Heart left ventricle (tissue), 16 donors: ENCODE measurements at regions not wholly inside any gene's neighbourhood (a gene's known extent, or its start where the extent isn't known, plus 50 kb on each side); places are given as distances from the start of the nearest gene placed in this dataset.

ENCODE experiments used
- ATAC-seq, 4 donors: fragments of 200-7000 bp; cut with Tn5 transposase; one replicate each; pipeline ENCODE4 v1.9.1; 2020 to 2022; ENCODE audit warnings: moderate library complexity in 4 of 4, mild to moderate bottlenecking in 3 of 4, moderate number of reproducible peaks in 1 of 4
- DNase-seq, 5 donors: peaks; one replicate each; pipeline ENCODE4 v3.0.0-alpha.2; 2020
- H3K27ac ChIP-seq, 12 donors: fragments of 200-600 bp; sonication (generic) in 4 of 12; one replicate each; pipeline versions ENCODE4 v1.5.0 to v1.8.0; 2016 to 2022; ENCODE audit warnings: mild to moderate bottlenecking in 2 of 12
- H3K27me3 ChIP-seq, 9 donors: fragments of 200-600 bp; sonication (generic) in 2 of 9; one replicate each; pipeline versions ENCODE4 v1.5.1 to v1.8.0; 2016 to 2022; ENCODE audit warnings: mild to moderate bottlenecking in 3 of 9
- H3K36me3 ChIP-seq, 9 donors: fragments of 200-600 bp; sonication (generic) in 2 of 9; one replicate each; pipeline versions ENCODE4 v1.5.0 to v1.8.0; 2018 to 2022; ENCODE audit warnings: mild to moderate bottlenecking in 2 of 9
- H3K4me1 ChIP-seq, 12 donors: fragments of 200-600 bp; sonication (generic) in 4 of 12; one replicate each; pipeline versions ENCODE4 v1.5.0 to v1.8.0; 2016 to 2022; ENCODE audit warnings: mild to moderate bottlenecking in 3 of 12
- H3K4me3 ChIP-seq, 12 donors: fragments of 200-600 bp; sonication (generic) in 4 of 12; one replicate each; pipeline versions ENCODE4 v1.5.0 to v1.8.0; 2017 to 2022; ENCODE audit warnings: mild to moderate bottlenecking in 9 of 12, moderate library complexity in 4 of 12
- H3K9me3 ChIP-seq, 12 donors: fragments of 200-600 bp; sonication (generic) in 4 of 12; one replicate each; pipeline versions ENCODE4 v1.5.0 to v1.8.0; 2016 to 2022; ENCODE audit warnings: mild to moderate bottlenecking in 1 of 12
- POLR2A ChIP-seq, 2 donors: fragments of 450-650 bp; IDR thresholded peaks; one replicate each; pipeline ENCODE4 v1.6.1; 2017; ENCODE audit warnings: antibody characterized with exemption in 2 of 2, mild to moderate bottlenecking in 2 of 2, moderate library complexity in 2 of 2
- WGBS, 4 donors: extraction: QIAGEN DNeasy Blood & Tissue Kit in 2 of 4; methylation state at CpG; one replicate each; pipeline versions ENCODE4 v1.1.5 to v1.1.7; 2013 to 2018; 5-methylcytosine and 5-hydroxymethylcytosine counted together
- intact Hi-C, 10 donors: fragments of 100-400 bp; cut with DNase I; formaldehyde crosslinking; loops; one replicate each; pipeline versions ENCODE4 v1.11.1 to v1.14.2; 2022
- TF ChIP-seq, protein P1 (sequence below), 12 donors: fragments of 200-600 bp; sonication (generic) in 4 of 12; IDR thresholded peaks; one replicate each; pipeline versions ENCODE4 v1.5.0 to v1.8.0; 2018 to 2022; ENCODE audit warnings: antibody characterized with exemption in 12 of 12, mild to moderate bottlenecking in 5 of 12
- donor health status: ischemic (EF 13 %, LVEDD 7.1; RV severe dilation, severe dysfunction).
- donor health status: healthy with polysubstance abuse.
- donor health status: DM: no; HTN: yes; CAD: no.
- donor health status: DM: no; HTN: no; CAD: no.
- donor health status: ischemic (EF 25% LVEDD 6.9; RV normal size, moderate dysfunction).
- donor health status: ischemic (EF 25% LVEDD 5.7; RV mildly dilated, moderate dysfunction).
- donor health status: healthy.
- donor health status: DM: yes; HTN: yes; CAD: no.
- donor health status: ischemic (EF 35%, LVEDD 5.7; RV mildly dilated, moderate dysfunction).
- donor health status: nonischemic (EF 11% LVEDD 7.7; RV severe dilation, severe dysfunction).
- donor health status: DM: yes; HTN: yes; CAD: no.
- donor health status: PGD.
- donor health status: ischemic (EF 29% LVEDD 5.4; RV normal size, mild dysfunction).
- donor health status: nonischemic (EF 23%, LVEDD 6.1; RV moderate dilation, normal function).

DNA sequence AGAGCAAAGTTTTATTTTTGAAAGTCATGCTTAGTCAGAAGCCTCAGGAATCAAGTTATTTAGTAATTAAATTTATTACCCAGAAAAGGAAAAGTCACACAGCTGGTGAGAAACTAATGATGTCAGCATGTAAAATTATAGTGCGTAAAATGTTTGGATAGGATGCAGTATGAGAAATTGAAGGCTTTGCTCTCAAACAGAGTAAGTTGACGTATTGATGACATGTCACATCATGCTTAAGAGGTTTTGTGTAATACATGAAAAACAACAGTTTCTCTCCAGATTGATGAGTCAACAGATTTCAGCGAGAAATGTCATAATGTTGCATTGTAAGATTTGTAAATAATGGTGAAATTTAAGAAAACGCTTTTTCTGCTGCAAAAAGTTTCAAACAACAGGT, 769.8 kb downstream of the METTL15 start:
- ATAC-seq (no peak), DNase-seq (no peak)
- Histone ChIP-seq H3K4me3 (no peak overlapping the region), H3K36me3 (no peaks in the 10 kb centered on the region), H3K27ac (no peak overlapping the region), H3K4me1 (no peaks in the 10 kb centered on the region), H3K27me3 (no peaks in the 10 kb centered on the region), H3K9me3 (peaks cover 0 to 7% (median 0%) of the 10 kb centered on the region in 12 donors)
- WGBS, 4 donors, result 75 to 80% (median 78%) methylated on average over 4 of the region's 4 CpGs
- TF ChIP-seq POLR2A (IDR thresholded peaks at IDR 0.05), result no peak
- TF ChIP-seq, protein P1, sequence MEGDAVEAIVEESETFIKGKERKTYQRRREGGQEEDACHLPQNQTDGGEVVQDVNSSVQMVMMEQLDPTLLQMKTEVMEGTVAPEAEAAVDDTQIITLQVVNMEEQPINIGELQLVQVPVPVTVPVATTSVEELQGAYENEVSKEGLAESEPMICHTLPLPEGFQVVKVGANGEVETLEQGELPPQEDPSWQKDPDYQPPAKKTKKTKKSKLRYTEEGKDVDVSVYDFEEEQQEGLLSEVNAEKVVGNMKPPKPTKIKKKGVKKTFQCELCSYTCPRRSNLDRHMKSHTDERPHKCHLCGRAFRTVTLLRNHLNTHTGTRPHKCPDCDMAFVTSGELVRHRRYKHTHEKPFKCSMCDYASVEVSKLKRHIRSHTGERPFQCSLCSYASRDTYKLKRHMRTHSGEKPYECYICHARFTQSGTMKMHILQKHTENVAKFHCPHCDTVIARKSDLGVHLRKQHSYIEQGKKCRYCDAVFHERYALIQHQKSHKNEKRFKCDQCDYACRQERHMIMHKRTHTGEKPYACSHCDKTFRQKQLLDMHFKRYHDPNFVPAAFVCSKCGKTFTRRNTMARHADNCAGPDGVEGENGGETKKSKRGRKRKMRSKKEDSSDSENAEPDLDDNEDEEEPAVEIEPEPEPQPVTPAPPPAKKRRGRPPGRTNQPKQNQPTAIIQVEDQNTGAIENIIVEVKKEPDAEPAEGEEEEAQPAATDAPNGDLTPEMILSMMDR (IDR thresholded peaks at IDR 0.05), result no peak
- intact Hi-C loops, result no loop called here

DNA sequence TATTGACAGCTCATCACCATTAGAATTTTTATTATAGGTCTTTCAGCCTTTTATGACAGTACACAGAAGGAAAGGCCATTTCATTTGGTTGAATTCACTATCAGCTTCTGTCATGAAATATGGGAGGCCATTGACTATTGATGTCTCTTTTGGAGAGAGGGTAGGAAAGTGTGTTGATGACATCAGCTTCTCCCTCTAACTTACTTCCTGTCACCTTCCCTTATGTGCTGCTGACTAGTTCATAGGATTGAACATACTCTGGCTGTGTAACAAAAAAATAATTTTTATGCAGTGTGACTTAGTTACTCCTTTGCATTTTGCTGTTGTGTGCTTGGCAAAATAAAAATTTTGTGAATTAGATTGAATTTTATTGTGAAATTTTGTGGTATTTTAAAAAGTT, 769.2 kb downstream of the METTL15 start:
- Histone ChIP-seq H3K4me3 (no peak overlapping the region), H3K36me3 (no peaks in the 10 kb centered on the region), H3K9me3 (peaks cover 0 to 7% (median 0%) of the 10 kb centered on the region in 12 donors), H3K27me3 (no peaks in the 10 kb centered on the region), H3K27ac (no peak overlapping the region), H3K4me1 (no peaks in the 10 kb centered on the region)
- DNase-seq (no peak), ATAC-seq (no peak)
- no peak for TF ChIP-seq POLR2A (IDR thresholded peaks at IDR 0.05)
- TF ChIP-seq, protein P1 (IDR thresholded peaks at IDR 0.05), result no peak
- intact Hi-C loops, result no loop called here

DNA sequence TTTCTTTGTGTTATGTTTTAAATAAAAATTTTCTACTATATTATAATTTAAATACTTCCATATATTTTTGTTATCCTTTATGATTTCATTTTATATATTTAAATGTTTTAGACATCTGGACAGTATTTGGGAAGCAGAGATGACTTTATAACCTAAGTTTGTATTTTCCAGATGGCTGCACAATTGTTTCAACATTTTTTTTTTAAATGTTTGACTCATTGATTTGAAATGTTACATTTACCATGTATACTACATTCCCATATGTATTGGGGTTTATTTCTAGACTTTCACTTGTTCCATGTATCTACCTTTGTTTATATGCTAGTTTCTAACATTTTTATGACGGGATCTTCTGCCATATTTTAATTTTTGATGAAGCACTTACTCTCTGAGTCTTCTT, 766.5 kb downstream of the METTL15 start:
- H3K4me3 ChIP-seq, result no peak overlapping the region
- no peak overlapping the region for H3K27ac ChIP-seq
- no peaks in the 10 kb centered on the region for H3K27me3 ChIP-seq
- DNase-seq (no peak), ATAC-seq (no peak)
- WGBS, 4 donors, result 56 to 89% (median 73%) methylated on average over 1 of the region's 1 CpG
- no peaks in the 10 kb centered on the region for H3K4me1 ChIP-seq
- intact Hi-C loops, result no loop called here
- TF ChIP-seq, protein P1 (IDR thresholded peaks at IDR 0.05), result no peak
- TF ChIP-seq POLR2A (IDR thresholded peaks at IDR 0.05), result no peak
- peaks cover 0 to 7% (median 0%) of the 10 kb centered on the region in 12 donors for H3K9me3 ChIP-seq
- no peaks in the 10 kb centered on the region for H3K36me3 ChIP-seq

DNA sequence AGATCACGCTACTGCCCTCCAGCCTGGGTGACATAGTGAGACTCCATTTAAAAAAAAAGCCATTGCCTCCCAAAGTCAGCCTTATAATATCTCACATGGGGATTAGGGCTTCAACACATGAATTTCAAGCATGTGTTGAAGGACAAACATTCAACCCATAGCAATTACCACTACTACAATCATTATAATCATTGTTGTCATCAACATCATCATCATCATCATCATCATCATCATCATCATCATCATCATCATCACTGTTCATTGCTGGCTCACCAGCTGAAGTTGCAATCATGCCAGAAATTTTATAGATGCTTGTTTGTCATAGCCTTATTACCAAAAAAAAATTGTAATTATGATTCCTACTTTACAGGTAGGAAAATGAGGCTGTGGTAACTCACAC, 762.9 kb downstream of the METTL15 start:
- TF ChIP-seq, protein P1 (IDR thresholded peaks at IDR 0.05), result no peak
- no peak for TF ChIP-seq POLR2A (IDR thresholded peaks at IDR 0.05)
- peaks cover 0 to 7% (median 0%) of the 10 kb centered on the region in 12 donors for H3K9me3 ChIP-seq
- H3K4me1 ChIP-seq, result no peaks in the 10 kb centered on the region
- H3K4me3 ChIP-seq, result no peak overlapping the region
- H3K27ac ChIP-seq, result no peak overlapping the region
- WGBS, 4 donors, result 89 to 100% (median 98%) methylated on average over 1 of the region's 1 CpG
- H3K36me3 ChIP-seq, result no peaks in the 10 kb centered on the region
- intact Hi-C loops, result no loop called here
- ATAC-seq (no peak), DNase-seq (no peak)
- H3K27me3 ChIP-seq, result no peaks in the 10 kb centered on the region
